K562 (cell line): ENCODE measurements at regions not wholly inside any gene's neighbourhood (a gene's known extent, or its start where the extent isn't known, plus 50 kb on each side); places are given as distances from the start of the nearest gene placed in this dataset.

Experiments used
- IRF2 ChIP-seq: sonication (generic); formaldehyde crosslinking; IDR thresholded peaks from 2 replicates; pipeline ENCODE4 v1.8.1; 2022; ENCODE audit warnings: mild to moderate bottlenecking, missing genetic modification reagents
- KAT8 ChIP-seq: fragments of 450-650 bp; IDR thresholded peaks from 2 replicates; pipeline ENCODE4 v1.6.1; 2016; ENCODE audit warnings: low read depth, mild to moderate bottlenecking
- NR3C1 ChIP-seq: sonication (generic); formaldehyde crosslinking; IDR thresholded peaks from 2 replicates; pipeline ENCODE4 v1.8.1; 2022; ENCODE audit warnings: missing genetic modification reagents
- SPI1 ChIP-seq: IDR thresholded peaks from 2 replicates; pipeline ENCODE4 v1.6.1; 2011; ENCODE audit warnings: low read depth, low read length, control low read depth, borderline replicate concordance
- TCF7 ChIP-seq: sonication (generic); IDR thresholded peaks from 2 replicates; pipeline ENCODE4 v1.6.1; 2016; ENCODE audit warnings: antibody characterized with exemption, borderline replicate concordance
- USF2 ChIP-seq: sonication (generic); formaldehyde crosslinking; IDR thresholded peaks from 2 replicates; pipeline ENCODE4 v1.5.0; 2020; ENCODE audit warnings: missing genetic modification reagents

GRCh38 chr4:124111411-124111810 lies 601.1 kb downstream of the ANKRD50 start:
- no peak for TF ChIP-seq TCF7
- TF ChIP-seq IRF2 (CRISPR knock-in tag), result no peak
- no peak for TF ChIP-seq SPI1
- no peak for TF ChIP-seq USF2
- no peak for TF ChIP-seq NR3C1 (CRISPR knock-in tag)
- TF ChIP-seq KAT8, result no peak
